Keratinocyte (primary cell): ENCODE measurements at regions not wholly inside any gene's neighbourhood (a gene's known extent, or its start where the extent isn't known, plus 50 kb on each side); places are given as distances from the start of the nearest gene placed in this dataset.

Source experiments
- DNase-seq: peaks from one replicate; pipeline ENCODE4 v3.0.0-alpha.2; 2011; ENCODE audit warnings: low read depth, missing footprints, low spot score
- FAIRE-seq: peaks from 2 replicates; lab custom pipeline; 2011; peaks lifted over from hg19 to GRCh38; lab: Jason Lieb, UNC
- H2AFZ ChIP-seq: 2 replicates; pipeline ENCODE4 v1.6.0; 2012; ENCODE audit warnings: low read length, control low read depth, inconsistent platforms; ENCODE audit not compliant: control insufficient read depth
- H3K27ac ChIP-seq: 2 replicates; pipeline ENCODE4 v1.5.1; 2011; ENCODE audit warnings: low read length; ENCODE audit not compliant: control insufficient read depth, insufficient read depth
- H3K27me3 ChIP-seq: 3 replicates; pipeline ENCODE4 v1.6.0; 2011; ENCODE audit warnings: low read length; ENCODE audit not compliant: control insufficient read depth, insufficient read depth; ENCODE audit errors: extremely low read depth
- H3K36me3 ChIP-seq, 2 experiments: 2 replicates in 1 of 2; 3 replicates in 1 of 2; pipeline ENCODE4 v1.5.1; 2011; ENCODE audit warnings: low read length in 2 of 2, mild to moderate bottlenecking in 1 of 2; ENCODE audit not compliant: control insufficient read depth in 2 of 2, insufficient read depth in 2 of 2; ENCODE audit errors: extremely low read depth in 1 of 2
- H3K4me1 ChIP-seq: 3 replicates; pipeline ENCODE4 v1.5.1; 2011; ENCODE audit warnings: low read length; ENCODE audit not compliant: control insufficient read depth, insufficient read depth; ENCODE audit errors: extremely low read depth
- H3K4me2 ChIP-seq: 3 replicates; pipeline ENCODE4 v1.6.0; 2011; ENCODE audit warnings: low read depth, low read length; ENCODE audit not compliant: control insufficient read depth, insufficient read depth; ENCODE audit errors: extremely low read depth
- H3K4me3 ChIP-seq, 3 experiments: fragments of 200-600 bp in 1 of 3; sonication (generic) in 1 of 3; 2 replicates in 2 of 3; 3 replicates in 1 of 3; pipeline ENCODE4 v1.5.1; 2011 to 2016; ENCODE audit warnings: low read length in 3 of 3, mild to moderate bottlenecking in 3 of 3, control low read depth in 2 of 3, inconsistent platforms in 1 of 3, low read depth in 1 of 3, mixed read lengths in 1 of 3, mixed run types in 1 of 3, moderate library complexity in 1 of 3; ENCODE audit not compliant: control insufficient read depth in 2 of 3, insufficient read depth in 2 of 3; ENCODE audit errors: extremely low read depth in 1 of 3
- H3K79me2 ChIP-seq: 2 replicates; pipeline ENCODE4 v1.6.0; 2012; ENCODE audit warnings: low read length; ENCODE audit not compliant: control insufficient read depth, insufficient read depth
- H3K9ac ChIP-seq: 3 replicates; pipeline ENCODE4 v1.6.0; 2011; ENCODE audit warnings: low read length; ENCODE audit not compliant: control insufficient read depth, insufficient read depth; ENCODE audit errors: extremely low read depth
- H3K9me1 ChIP-seq: 3 replicates; pipeline ENCODE4 v1.6.0; 2011; ENCODE audit warnings: low read length; ENCODE audit not compliant: control insufficient read depth, insufficient read depth; ENCODE audit errors: extremely low read depth
- H3K9me3 ChIP-seq: 2 replicates; pipeline ENCODE4 v1.5.1; 2012; ENCODE audit warnings: low read depth, low read length; ENCODE audit not compliant: control insufficient read depth
- H4K20me1 ChIP-seq: 3 replicates; pipeline ENCODE4 v1.6.0; 2011; ENCODE audit warnings: low read length; ENCODE audit not compliant: control insufficient read depth, insufficient read depth; ENCODE audit errors: extremely low read depth
- EZH2 ChIP-seq: IDR thresholded peaks from one replicate; pipeline ENCODE4 v1.6.1; 2012; ENCODE audit warnings: inconsistent platforms, mild to moderate bottlenecking, low read length, moderate library complexity
- dilution Hi-C: fragments of 300-500 bp; cut with MboI; formaldehyde crosslinking; loops from one replicate; pipeline ENCODE4 v1.7.0; 2020; ENCODE audit warnings: low sequenced_read_pairs; ENCODE audit not compliant: extremely low pct_ligation_motif_present
- TF ChIP-seq, protein P1 (sequence below), 3 experiments: IDR thresholded peaks in 1 of 3; conservative IDR thresholded peaks in 1 of 3; optimal IDR thresholded peaks in 1 of 3; 2 replicates in 2 of 3; 3 replicates in 1 of 3; pipeline versions ENCODE3 to v1.5.1; 2011; ENCODE audit warnings: low read length in 3 of 3, mild to moderate bottlenecking in 3 of 3, moderate library complexity in 2 of 3, control low read depth in 1 of 3, inconsistent platforms in 1 of 3; ENCODE audit not compliant: insufficient read depth in 2 of 3; ENCODE audit errors: extremely low read depth in 1 of 3

DNA sequence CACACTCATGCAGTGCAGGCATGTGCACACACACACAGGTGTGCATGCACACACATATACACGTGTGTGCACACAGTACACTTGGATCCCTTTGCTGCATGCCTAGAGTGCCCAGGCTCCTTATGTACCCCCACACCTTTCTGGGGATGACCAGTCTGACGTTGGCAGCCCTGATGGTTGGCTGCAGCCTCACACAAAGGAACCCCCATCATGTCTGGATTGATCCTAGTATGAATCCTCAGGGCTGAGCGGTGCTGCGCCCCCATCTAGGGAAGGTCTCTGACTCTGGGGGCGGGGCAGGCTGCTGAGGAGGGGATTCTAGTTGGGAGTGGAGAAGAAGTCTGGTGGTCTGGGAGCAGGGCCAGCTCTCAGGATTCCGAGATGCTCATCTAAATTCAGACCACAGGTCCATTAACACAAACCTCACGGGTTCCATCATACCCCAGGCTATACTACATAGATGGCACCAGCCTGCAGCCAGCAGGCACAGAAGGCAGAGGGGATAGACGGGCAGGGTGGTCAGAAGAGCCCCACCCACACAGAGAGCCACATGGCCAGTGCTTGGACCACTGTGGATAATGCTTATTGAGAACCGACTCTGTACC, 50.5 kb upstream of the OLFM1 start:
- no peak overlapping the region for H2AFZ ChIP-seq
- no peaks in the 10 kb centered on the region for H3K79me2 ChIP-seq
- no peaks in the 10 kb centered on the region for H3K9me1 ChIP-seq
- H3K27me3 ChIP-seq: peaks cover 7% of the 10 kb centered on the region
- H3K36me3 ChIP-seq: no peaks in the 10 kb centered on the region
- FAIRE-seq (no peak), DNase-seq (no peak)
- no peak overlapping the region for H3K4me3 ChIP-seq
- dilution Hi-C loops: no loop called here
- no peaks in the 10 kb centered on the region for H3K9me3 ChIP-seq
- no peaks in the 10 kb centered on the region for H3K4me1 ChIP-seq
- no peak overlapping the region for H3K27ac ChIP-seq
- H3K4me2 ChIP-seq: no peak overlapping the region
- H3K9ac ChIP-seq: no peak overlapping the region
- no peak for TF ChIP-seq EZH2
- TF ChIP-seq, protein P1, sequence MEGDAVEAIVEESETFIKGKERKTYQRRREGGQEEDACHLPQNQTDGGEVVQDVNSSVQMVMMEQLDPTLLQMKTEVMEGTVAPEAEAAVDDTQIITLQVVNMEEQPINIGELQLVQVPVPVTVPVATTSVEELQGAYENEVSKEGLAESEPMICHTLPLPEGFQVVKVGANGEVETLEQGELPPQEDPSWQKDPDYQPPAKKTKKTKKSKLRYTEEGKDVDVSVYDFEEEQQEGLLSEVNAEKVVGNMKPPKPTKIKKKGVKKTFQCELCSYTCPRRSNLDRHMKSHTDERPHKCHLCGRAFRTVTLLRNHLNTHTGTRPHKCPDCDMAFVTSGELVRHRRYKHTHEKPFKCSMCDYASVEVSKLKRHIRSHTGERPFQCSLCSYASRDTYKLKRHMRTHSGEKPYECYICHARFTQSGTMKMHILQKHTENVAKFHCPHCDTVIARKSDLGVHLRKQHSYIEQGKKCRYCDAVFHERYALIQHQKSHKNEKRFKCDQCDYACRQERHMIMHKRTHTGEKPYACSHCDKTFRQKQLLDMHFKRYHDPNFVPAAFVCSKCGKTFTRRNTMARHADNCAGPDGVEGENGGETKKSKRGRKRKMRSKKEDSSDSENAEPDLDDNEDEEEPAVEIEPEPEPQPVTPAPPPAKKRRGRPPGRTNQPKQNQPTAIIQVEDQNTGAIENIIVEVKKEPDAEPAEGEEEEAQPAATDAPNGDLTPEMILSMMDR (optimal IDR thresholded peaks at IDR 0.05 in 1 of 3, IDR thresholded peaks at IDR 0.05 in 1 of 3, conservative IDR thresholded peaks at IDR 0.05 in 1 of 3; ENCODE audit: extremely low read depth in 1 of 3, insufficient read depth in 2 of 3, low read length in 3 of 3): no peak
- H4K20me1 ChIP-seq: no peaks in the 10 kb centered on the region

DNA sequence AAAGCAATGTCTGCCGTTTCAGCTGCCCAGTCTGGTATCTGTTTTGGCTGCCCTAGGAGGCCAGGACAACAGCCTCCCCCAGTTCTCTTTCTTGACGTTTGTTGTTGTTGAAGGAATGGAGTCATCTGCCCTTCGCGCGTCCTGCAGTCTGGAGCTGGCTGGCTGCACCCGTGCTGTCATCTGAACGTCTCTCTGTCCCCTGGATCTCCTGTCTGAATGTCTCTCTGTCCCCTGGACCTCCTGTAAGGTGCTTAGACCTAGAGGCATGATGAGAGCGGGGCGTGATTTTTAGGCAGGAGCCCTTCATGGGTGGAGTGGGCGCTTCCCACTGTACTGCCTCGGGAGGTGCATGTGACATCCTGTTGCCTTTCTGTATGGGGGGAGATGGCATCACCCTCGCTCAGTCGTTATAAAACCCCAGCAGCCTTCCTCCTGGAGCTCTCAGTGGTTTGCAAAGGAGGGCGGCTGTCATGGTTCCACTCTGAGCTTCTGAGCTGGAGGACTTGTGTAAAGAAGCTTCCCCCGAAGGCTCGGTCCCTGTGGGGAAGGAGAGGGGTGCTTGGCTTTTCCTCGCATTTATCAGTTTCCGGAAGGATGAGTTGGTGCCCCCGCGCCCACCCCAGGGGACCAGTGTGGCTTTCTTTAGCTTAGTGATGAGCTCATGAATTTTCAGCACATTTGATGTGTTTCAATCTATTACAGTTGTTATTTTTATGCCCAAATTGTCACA, 49.8 kb upstream of the OLFM1 start:
- H3K4me1 ChIP-seq: no peaks in the 10 kb centered on the region
- no peak overlapping the region for H3K4me2 ChIP-seq
- H2AFZ ChIP-seq: no peak overlapping the region
- no peak for DNase-seq
- no peak overlapping the region for H3K4me3 ChIP-seq
- no peak overlapping the region for H3K9ac ChIP-seq
- H3K36me3 ChIP-seq: no peaks in the 10 kb centered on the region
- H3K79me2 ChIP-seq: no peaks in the 10 kb centered on the region
- dilution Hi-C loops: no loop called here
- TF ChIP-seq, protein P1 (optimal IDR thresholded peaks at IDR 0.05 in 1 of 3, IDR thresholded peaks at IDR 0.05 in 1 of 3, conservative IDR thresholded peaks at IDR 0.05 in 1 of 3; ENCODE audit: extremely low read depth in 1 of 3, insufficient read depth in 2 of 3, low read length in 3 of 3): no peak
- H3K9me3 ChIP-seq: no peaks in the 10 kb centered on the region
- peaks cover 7% of the 10 kb centered on the region for H3K27me3 ChIP-seq
- H3K9me1 ChIP-seq: no peaks in the 10 kb centered on the region
- FAIRE-seq: no peak
- no peak overlapping the region for H3K27ac ChIP-seq
- no peaks in the 10 kb centered on the region for H4K20me1 ChIP-seq
